Tibial nerve (tissue), 4 donors: ENCODE measurements at regions not wholly inside any gene's neighbourhood (a gene's known extent, or its start where the extent isn't known, plus 50 kb on each side); places are given as distances from the start of the nearest gene placed in this dataset.

Experiments used
- DNase-seq, 2 donors: peaks; one replicate each; pipeline ENCODE4 v3.0.0-alpha.2; 2019; ENCODE audit warnings: low spot score in 2 of 2
- H3K27ac ChIP-seq, 4 donors: fragments of 200-600 bp; sonication (generic) in 3 of 4; one replicate each; pipeline ENCODE4 v1.5.1; 2017 to 2019; ENCODE audit warnings: mild to moderate bottlenecking in 1 of 4
- H3K27me3 ChIP-seq, 2 donors: fragments of 200-600 bp; sonication (generic) in 1 of 2; one replicate each; pipeline versions ENCODE4 v1.5.1 to v1.6.0; 2017 to 2019
- H3K36me3 ChIP-seq, 3 donors: fragments of 200-600 bp; sonication (generic); one replicate each; pipeline ENCODE4 v1.5.1; 2018 to 2019
- H3K4me1 ChIP-seq, 4 donors: fragments of 200-600 bp; sonication (generic) in 3 of 4; one replicate each; pipeline ENCODE4 v1.5.1; 2017 to 2019
- H3K4me3 ChIP-seq, 4 donors: fragments of 200-600 bp; sonication (generic) in 3 of 4; one replicate each; pipeline ENCODE4 v1.5.1; 2017 to 2019; ENCODE audit warnings: mild to moderate bottlenecking in 1 of 4, moderate library complexity in 1 of 4
- H3K9me3 ChIP-seq, 4 donors: fragments of 200-600 bp; sonication (generic) in 3 of 4; one replicate each; pipeline ENCODE4 v1.5.1; 2017 to 2019
- CTCF ChIP-seq, 5 experiments: fragments of 200-600 bp in 3 of 5; fragments of 450-650 bp in 2 of 5; sonication (generic) in 3 of 5; IDR thresholded peaks; one replicate each; pipeline ENCODE4 v1.5.1; 2016 to 2019; ENCODE audit warnings: antibody characterized with exemption in 5 of 5, mild to moderate bottlenecking in 3 of 5, moderate library complexity in 2 of 5
- EP300 ChIP-seq, 2 donors: sonication (generic); formaldehyde crosslinking; IDR thresholded peaks; one replicate each; pipeline ENCODE4 v1.6.1; 2017; ENCODE audit warnings: antibody characterized with exemption in 2 of 2, mild to moderate bottlenecking in 1 of 2
- POLR2A ChIP-seq, 2 donors: fragments of 450-650 bp; IDR thresholded peaks; one replicate each; pipeline ENCODE4 v1.6.1; 2017; ENCODE audit warnings: antibody characterized with exemption in 2 of 2, mild to moderate bottlenecking in 2 of 2, moderate library complexity in 2 of 2
- WGBS, 2 donors: methylation state at CpG; one replicate each; pipeline ENCODE4 v1.1.5; 2018; 5-methylcytosine and 5-hydroxymethylcytosine counted together

GRCh38 chr10:88122576-88122975 is 259.2 kb downstream of the PTEN start:
- Histone ChIP-seq H3K4me3 (no peak overlapping the region), H3K27me3 (no peaks in the 10 kb centered on the region), H3K27ac (no peak overlapping the region), H3K9me3 (no peaks in the 10 kb centered on the region), H3K36me3 (no peaks in the 10 kb centered on the region), H3K4me1 (peaks cover 0 to 7% (median under 1%) of the 10 kb centered on the region in 4 donors)
- TF ChIP-seq EP300 (IDR thresholded peaks at IDR 0.05): no peak
- no peak for TF ChIP-seq POLR2A (IDR thresholded peaks at IDR 0.05)
- TF ChIP-seq CTCF (IDR thresholded peaks at IDR 0.05): no peak
- WGBS, 2 donors: 84 to 90% methylated on average over 4 of the region's 4 CpGs
- DNase-seq: no peak

- Histone ChIP-seq H3K27ac (no peak overlapping the region), H3K9me3 (no peaks in the 10 kb centered on the region), H3K27me3 (no peaks in the 10 kb centered on the region), H3K4me1 (peaks cover 0 to 3% (median 0%) of the 10 kb centered on the region in 4 donors), H3K4me3 (no peak overlapping the region), H3K36me3 (no peaks in the 10 kb centered on the region)
- no peak for TF ChIP-seq POLR2A (IDR thresholded peaks at IDR 0.05)
- TF ChIP-seq CTCF (IDR thresholded peaks at IDR 0.05): no peak
- no peak for TF ChIP-seq EP300 (IDR thresholded peaks at IDR 0.05)
- no peak for DNase-seq
- 88 to 100% methylated on average over 1 of the region's 1 CpG for WGBS, 2 donors
These were observed 262.3 kb downstream of the PTEN start for GRCh38 chr10:88125766-88126165.

GRCh38 chr10:88126699-88127098 is 263.3 kb downstream of the PTEN start:
- Histone ChIP-seq H3K27me3 (no peaks in the 10 kb centered on the region), H3K36me3 (no peaks in the 10 kb centered on the region), H3K4me3 (no peak overlapping the region), H3K27ac (no peak overlapping the region), H3K4me1 (peaks cover 0 to 5% (median 0%) of the 10 kb centered on the region in 4 donors), H3K9me3 (no peaks in the 10 kb centered on the region)
- DNase-seq: no peak
- TF ChIP-seq POLR2A (IDR thresholded peaks at IDR 0.05) (no peak), CTCF (IDR thresholded peaks at IDR 0.05) (no peak), EP300 (IDR thresholded peaks at IDR 0.05) (no peak)
- 90 to 94% methylated on average over 1 of the region's 1 CpG for WGBS, 2 donors

GRCh38 chr10:88127269-88127668 is 263.8 kb downstream of the PTEN start:
- Histone ChIP-seq H3K4me1 (peaks cover 0 to 7% (median 0%) of the 10 kb centered on the region in 4 donors), H3K4me3 (no peak overlapping the region), H3K27me3 (no peaks in the 10 kb centered on the region), H3K36me3 (no peaks in the 10 kb centered on the region), H3K9me3 (no peaks in the 10 kb centered on the region), H3K27ac (no peak overlapping the region)
- no peak for DNase-seq
- TF ChIP-seq EP300 (IDR thresholded peaks at IDR 0.05) (no peak), CTCF (IDR thresholded peaks at IDR 0.05) (no peak), POLR2A (IDR thresholded peaks at IDR 0.05) (no peak)
- 80 to 81% methylated on average over 2 of the region's 2 CpGs for WGBS, 2 donors

GRCh38 chr10:88127766-88128165 is 264.3 kb downstream of the PTEN start:
- no peak for DNase-seq
- no peaks in the 10 kb centered on the region for H3K9me3 ChIP-seq
- TF ChIP-seq CTCF (IDR thresholded peaks at IDR 0.05) (no peak), POLR2A (IDR thresholded peaks at IDR 0.05) (no peak), EP300 (IDR thresholded peaks at IDR 0.05) (no peak)
- no peak overlapping the region for H3K27ac ChIP-seq
- peaks cover 0 to 7% (median 0%) of the 10 kb centered on the region in 4 donors for H3K4me1 ChIP-seq
- 93 to 100% methylated on average over 1 of the region's 1 CpG for WGBS, 2 donors
- H3K4me3 ChIP-seq: no peak overlapping the region
- no peaks in the 10 kb centered on the region for H3K36me3 ChIP-seq
- H3K27me3 ChIP-seq: no peaks in the 10 kb centered on the region
